GM19463 (cell line): ENCODE measurements at regions not wholly inside any gene's neighbourhood (a gene's known extent, or its start where the extent isn't known, plus 50 kb on each side); places are given as distances from the start of the nearest gene placed in this dataset.
"Not testable (repeated sequence)": the region's sequence is repeated elsewhere in the genome, so short reads cannot be mapped to it uniquely, and the experiment has no call there.

ENCODE experiments used
- ATAC-seq: cut with Tn5 transposase; IDR thresholded peaks from one replicate; pipeline ENCODE4 v1.9.1; 2021; ENCODE audit warnings: mild to moderate bottlenecking, moderate library complexity; ENCODE audit not compliant: unreplicated experiment

DNA sequence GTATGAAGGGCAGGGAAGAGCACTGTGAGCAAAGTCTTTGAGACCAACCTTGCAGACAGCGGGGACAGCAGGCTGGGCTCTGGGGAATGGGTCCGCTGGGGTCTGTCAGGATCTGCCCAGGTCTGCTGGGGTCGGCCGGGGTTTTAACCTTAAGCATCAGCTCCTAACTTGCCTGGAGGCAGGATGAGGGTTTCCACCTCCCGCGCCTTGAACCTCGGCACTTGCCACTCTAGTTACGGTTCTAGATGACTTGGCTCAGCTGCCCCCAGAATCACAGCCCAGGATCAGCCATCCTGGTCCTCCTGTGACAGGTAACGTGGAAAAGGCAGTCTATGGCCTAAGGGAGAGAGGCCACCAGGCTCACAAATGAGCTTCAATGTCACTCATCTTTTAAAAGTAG lies 50.4 kb upstream of the CACUL1 start:
- ATAC-seq = no peak

DNA sequence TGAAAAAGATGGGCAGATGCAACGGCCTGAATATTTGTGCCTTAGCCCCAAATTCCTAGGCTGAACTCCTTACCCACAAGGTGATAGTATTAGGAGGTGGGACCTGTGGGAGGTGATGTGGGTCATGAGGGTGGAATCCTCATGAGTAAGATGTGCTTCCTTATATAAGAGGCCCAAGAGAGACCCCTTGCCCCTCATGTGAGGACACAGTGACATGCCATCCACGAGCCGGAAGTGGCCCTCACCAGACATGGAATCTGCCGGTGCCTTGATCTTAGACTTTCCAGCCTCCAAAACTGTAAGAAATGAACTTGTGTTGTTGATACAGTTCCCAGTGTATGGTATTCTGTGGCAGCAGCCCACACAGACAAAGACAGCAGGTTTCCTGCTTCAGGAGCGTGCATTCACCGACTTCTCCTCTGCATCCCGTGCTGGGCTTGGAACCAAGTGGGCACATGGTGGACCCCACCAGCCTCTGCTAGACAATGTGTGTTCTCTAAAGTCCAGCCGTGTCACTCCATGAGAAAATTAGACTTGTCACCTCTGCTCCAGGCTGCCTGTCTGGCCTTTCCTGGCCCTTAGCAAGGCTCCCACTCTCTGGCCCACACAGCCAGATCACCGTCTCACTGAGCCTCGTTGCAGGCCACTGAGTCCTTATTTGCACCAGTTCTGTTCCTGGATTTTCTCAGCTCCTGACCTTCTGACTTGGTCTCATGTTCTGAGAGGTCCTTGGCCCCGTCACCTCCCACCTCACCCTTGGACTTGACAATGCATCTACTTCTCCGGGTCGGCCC lies 52.9 kb upstream of the CACUL1 start:
- ATAC-seq = no peak

DNA sequence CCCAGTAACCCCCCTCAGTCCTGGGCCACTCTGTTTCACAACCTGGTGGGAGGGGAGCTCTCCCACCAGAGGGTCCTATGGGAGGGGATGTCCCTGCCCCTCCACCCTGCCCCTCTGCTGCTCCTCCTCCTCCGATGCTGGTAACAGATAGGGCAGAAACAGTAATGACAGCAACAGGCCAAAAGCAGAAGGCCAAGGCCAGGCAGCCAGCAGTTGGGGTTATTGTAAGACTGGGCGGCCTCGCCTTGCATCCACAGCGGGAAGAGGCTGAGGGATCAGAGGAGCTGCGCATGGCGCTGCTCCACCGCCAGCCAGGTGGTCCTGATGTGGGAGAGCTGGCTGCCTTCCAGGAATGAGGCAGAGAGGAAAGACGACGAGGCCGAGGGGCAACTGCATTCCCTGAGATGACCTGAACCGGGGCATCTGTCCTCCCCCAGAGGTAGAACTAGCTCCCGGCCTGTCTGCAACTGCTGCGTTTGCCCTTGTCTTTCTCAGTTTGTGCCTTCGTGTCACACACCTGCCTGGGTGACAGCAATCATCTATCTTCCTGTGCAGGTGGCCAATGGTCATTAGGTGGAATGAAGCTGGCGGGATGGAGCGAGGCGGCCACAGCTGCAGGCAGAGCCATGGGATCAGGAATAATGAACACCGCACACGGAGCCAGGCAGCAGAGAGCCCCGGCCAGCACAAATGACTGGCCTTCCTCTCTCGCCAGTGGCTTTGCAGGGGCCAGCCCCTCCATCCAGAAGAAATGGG lies 54.0 kb upstream of the CACUL1 start:
- no peak for ATAC-seq

DNA sequence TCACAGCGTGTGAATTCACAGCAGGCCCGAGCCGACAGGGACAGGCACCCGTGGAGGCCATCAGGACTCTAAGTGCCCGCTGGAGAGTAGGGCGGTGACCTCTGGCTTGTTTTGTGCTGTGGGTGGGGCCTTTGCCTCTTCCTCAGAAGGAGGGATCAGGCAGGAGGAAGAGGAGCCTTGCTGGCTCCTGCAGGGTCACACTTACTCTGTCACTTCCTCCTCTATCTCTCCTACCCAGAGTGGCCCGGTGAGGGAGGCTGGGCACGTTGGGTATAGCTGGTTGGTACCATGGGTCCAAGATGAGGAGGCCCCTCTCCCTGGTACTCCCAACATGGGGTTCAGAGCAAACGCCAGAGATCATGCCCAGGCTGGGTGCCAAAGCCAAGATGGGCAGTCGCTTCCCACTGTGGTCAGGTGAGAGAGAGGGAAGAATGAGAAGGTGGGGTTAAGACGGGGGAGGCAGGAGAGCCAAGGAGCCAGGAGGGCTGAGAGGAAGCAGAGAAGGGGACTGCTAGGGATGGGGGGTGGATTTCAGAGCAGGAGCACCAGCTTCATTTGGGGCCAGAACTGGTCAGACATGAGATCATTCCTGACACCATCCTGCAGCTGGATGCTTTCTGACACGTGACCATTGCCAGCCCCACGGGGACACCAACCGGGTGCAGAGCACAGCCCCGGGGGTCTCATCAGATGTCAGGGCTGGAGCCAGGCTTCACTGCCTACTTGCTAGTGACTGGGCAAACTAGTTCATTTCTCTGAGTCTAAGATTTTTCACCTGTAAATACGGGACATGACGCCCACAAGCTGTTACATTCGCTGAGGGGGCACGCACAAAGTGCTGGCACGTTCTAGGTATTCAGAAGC lies 54.8 kb upstream of the CACUL1 start:
- no peak for ATAC-seq

DNA sequence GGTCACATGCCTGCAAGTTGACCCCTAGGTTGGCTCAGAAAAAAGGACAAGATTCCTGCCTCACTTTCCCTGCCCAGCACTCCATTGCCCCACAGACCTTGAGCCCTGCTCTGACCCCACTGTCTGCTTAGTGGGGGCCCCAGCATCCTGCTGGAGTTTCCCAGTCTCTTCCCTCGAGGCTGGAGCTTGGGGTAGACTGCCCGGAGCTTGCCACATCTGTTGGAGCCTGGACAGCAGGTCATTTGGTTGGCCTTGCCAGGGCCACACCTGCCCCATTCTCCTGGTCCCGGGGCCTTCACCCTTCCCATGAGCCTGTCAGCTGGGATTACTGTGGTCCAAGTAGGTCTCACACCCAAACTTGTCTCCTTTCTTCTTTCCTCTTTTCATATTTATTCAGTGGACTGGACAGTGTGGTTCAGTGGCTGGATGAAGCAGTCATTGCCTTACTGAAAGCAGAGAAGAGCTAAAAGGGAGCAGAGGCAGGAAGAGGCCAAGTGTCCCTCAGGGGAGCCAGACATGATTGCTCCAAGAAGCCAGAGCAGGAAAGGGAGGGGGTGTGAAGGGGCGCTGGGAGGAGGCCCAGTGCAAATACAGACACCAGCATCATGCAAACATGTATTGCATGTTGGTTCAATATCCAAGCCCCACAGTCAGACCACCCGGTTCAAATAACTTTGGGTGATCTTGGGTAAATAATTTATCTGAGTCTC lies 56.2 kb upstream of the CACUL1 start:
- ATAC-seq = no peak

DNA sequence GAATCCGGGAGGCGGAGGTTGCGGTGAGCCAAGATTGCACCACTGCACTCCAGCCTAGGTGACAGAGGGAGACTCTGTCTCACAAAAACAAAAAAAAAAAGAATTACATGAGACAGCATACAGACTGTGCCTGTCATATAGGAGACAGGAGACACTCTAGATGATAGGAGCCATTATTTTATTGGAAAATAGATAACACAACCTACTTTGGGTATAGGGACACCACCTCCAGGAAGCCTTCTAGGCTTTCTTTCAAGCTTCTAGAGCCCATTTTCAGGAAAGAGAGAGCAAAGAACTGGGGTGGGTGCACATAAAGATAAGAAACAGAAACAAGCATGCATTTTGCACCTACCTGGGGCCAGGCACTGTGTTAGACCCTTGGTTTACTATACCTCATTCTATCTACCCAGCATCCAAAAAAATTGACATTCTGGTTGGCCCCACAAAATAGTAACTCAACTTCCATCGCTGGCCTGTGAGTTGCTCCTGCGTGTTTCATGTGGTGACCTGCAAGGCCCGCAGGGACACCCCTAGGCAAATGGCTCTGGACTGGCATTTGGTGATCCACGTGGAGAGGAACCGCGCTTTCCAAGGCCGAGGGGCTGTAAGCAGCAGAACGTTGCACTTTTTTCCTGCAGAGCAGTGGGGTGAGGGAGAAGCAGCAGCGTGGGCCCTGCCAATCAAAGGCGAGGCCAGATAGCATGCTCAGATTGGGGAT lies 57.1 kb upstream of the CACUL1 start:
- no peak for ATAC-seq

DNA sequence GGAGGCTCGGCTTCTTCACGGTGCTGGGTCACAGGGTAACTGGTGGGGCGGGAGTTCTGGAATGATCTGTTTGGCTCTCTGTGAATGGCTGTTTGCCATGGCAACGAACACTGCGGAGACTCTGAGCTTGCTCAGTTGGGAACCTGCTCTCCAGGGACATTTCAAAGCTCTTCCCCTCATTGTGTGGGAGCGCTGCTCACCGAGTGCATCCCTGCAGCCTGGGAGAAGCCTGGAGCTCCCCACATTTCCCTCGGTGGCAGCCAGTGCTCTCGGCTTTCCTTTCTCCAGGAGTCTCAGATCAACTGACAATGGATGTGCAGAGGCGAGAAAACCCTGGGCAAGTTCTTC lies 57.6 kb upstream of the CACUL1 start:
- no peak for ATAC-seq

DNA sequence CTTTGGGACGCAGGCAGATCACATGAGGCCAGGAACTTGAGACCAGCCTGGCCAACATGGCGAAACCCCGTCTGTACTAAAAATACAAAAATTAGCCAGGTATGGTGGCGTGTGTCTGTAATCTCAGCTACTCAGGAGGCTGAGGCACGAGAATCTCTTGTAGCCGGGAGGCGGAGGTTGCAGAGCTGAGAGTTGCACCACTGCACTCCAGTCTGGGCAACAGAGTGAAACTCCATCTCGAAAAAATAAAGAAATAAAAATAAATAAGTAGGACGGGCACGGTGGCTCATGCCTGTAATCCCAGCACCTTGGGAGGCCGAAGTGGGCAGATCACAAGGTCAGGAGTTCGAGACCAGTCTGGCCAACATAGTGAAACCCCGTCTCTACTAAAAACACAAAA lies 58.2 kb upstream of the CACUL1 start:
- ATAC-seq = not testable (repeated sequence)

DNA sequence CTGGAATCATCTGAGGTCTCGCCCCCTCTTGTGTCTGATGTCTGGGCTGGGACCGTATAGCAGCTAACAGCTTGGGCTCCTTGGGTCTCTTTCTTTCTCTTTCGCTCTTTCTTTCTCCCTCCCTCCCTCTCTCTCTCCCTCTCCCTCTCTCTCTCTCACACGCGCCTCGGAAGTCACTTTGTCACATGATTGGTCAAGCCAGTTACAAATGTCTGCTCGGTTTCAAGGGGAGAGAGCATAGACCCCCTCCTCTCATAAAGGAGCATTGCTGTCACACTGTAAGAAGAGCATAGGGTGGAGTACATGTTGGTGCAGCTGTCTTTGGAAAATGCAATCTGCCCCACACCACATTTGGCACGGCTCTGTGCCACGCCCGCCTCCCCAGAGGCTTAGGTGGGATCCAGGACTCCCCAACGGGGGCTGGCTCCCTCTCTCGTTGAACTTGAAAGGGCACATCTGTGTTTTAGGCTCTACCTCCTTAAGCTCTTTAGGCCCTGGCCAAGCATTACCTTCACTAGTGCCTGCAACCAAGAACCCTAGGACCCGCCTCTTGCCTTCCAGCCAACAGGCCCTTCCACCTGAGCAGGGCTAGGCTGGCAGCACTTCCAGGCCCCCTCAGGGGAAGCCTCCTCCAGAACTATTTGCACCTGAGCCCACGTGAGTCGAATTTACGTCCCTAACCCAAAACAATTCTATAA lies 61.9 kb upstream of the CACUL1 start:
- no peak for ATAC-seq

DNA sequence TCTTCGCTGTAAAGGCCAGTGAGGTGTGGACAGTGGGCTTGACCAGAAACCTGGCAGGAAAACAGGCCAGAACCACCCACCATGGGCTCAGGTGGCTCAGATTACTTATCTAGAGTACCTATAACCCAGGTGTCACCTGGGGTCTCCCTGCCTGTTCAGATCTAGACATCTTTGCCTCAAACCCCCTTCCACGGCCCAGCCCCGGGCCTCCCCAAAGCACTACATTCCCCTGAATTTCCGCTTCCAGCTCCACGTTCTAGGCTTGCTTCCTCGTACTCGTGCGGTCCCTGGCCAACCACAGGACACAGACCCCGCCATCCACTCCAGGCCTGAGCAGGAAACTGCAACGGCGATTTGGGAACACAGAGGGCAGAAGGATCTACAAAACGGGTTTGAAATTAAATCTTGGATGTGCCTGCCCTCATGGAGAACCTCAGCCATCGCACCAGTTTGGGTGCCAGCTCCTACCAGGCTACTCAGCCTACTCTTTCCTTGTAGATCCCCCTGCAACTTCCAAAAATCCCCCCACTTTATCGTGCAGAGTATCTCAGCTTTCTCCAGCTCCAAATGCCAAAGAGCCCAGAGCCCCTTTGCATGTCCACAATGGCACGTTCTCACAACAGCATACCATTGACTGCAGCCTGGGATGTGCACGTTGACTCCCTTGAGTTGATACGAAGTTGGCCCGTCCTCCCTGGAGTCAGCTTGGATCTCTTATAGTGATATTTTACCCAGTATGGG lies 62.7 kb upstream of the CACUL1 start:
- ATAC-seq = no peak

DNA sequence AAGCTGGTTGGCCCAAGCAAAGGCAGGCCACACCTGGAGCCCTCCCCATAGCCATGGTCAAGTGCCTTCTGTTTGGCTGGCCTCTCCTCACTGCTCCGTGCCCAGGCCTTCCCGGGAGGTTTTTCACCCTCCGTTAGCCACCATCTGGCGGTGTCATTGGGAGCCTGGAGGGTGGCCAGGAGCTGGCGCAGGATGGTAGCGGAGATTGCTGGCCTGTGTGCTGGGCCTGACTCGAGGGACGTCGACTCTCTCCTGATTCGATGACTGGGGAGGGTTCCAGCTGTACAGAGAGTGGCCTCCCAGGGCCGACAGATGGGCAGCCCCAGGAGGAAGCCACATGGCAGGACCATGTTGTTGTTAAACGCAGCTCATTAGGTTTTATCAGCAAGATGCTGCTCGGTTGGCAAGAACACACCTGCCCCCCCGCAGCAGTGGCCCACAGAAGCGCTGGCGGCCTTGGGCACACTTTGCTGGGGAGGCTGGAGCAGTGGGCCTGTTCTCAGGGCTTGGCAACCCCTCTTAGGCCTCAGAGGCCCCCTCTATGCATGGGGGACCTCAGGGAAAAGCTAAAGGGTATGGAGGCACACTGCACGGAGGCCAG lies 64.0 kb upstream of the CACUL1 start:
- ATAC-seq = no peak

DNA sequence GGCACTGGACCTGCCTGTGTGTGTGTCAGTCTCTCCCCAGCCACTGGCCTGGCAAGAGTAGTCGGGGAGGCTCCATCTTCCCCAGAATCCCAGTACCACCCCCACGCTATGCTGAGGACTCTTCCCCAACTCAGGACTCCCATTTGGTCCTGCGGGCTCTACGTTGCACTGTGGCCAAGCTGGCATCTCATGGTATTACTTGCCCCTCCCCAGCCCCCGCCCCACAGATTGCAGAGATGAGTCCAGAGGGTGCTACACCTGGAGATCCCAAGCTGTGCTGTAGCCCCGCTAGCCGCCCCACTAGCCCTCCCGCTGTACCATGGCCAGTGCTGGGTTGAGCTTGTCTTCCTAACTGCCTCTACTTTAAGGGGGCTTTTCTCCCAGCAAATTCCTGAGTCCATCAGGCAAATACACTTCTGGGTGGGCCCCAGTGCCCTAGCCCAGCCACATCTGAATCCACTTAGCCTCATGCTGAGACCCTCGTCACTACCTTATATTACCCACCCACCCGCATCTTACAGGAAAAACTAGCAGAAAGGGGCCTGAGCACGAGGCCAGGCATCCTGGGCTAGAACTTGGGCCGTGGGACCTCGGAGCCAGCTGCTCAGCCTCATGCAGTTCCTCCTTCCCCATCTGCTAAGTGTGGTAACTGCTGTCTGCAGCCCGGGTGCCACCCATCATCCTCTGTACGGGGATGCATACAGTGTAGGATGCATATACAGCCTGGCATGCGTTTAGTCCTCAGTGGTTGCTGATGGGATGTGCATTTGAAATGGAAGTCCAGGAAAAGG lies 65.8 kb upstream of the CACUL1 start:
- no peak for ATAC-seq

DNA sequence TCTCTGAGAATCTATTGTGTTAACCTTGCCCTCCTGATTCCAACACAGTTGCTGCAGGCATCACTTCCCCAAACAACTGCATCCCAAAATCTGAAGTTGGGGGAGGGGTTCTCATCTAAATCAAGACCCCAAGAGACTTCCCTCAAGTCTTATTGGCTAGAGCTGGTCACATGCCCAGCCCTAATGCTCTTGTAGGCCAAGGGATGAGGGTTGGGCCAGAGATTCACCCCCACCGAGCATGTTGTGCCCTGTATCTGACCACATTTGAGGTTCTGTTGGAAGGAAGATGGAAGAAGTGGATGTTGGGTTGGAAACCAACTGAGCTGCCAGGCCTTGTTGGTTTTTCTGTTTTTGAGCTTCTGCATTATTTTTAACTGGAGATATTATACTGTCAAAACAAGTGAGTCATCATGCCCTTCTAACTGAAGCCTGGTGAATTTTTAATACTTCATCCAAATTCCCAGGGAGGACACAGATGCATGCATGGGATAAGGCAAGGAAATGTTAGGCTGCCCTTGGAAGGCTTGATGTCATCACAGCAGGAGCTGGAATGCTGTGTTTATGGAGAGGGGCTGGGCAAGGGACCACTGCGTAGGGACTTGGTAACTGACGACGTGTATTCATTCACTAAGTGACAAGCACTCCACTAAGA lies 68.6 kb upstream of the CACUL1 start:
- ATAC-seq = no peak

DNA sequence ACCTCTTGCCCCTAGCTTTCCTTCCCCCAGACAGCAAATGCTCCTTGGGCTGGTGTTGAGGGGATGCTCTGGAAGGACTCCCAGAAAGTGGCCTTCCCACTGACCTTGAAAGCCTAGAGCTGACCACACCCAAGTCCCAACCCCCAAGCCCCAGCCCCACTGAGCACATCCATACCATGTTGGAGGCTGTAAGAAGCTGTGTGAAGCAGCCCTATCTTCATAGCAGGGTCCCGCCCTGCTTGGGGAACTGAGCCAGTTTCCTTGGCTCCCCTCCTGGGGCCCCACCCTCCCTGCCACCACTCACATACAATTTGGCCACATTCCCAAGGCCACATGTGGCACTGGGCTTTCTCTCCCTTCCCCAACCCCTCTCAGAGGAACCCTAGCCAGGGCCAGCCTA lies 72.3 kb upstream of the CACUL1 start:
- no peak for ATAC-seq

DNA sequence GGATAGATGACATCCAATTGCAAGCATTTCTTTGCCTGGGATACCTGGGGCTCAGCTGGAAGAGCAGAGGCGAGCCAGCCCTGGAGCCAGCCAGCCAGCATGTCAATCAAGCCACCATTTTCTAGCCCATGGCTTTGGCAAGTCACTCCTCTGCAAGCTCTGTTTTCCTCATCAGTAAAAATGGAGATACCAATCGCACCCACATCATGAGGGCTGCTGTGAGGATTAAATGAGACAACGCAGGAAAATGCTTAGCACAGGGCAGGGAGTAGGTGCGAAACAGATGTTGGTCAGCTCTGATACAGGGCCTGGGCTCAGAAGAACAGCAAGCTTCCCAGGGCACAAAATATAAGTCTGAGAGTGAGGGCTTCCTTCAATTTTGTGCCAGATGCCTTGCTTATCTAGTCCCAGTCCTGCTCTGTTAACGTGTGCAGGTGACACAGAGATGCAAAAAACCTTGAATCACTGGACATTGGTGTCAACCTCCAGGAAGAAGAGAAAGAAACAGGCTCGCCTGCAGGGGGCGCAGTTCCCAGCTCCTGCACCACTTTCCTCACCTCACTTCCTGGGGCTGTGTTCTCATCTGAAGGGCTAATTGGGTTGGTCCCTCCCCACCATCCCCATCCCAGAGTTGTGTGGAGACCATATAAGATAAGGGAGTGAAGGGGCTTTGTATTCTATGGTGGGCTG lies 72.8 kb upstream of the CACUL1 start:
- ATAC-seq = no peak

DNA sequence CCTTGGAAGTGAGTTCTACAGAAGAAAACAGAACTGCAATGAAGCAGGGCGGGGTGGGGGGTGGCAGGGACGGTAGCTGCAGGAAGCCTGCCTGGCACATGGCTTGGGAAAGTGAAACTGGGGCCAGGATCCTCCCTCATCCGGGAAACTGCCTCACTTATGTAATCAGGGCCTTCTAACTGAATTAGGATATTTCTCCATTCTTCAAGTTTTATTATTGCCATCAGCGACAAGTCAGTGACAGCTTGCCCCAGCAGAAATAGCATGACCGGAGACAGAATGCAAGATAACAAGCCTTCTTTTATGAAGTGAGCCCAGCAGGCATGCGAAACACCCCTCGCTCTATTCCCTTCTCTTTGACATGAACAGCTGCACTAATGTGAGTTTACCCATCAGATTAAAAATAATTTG lies 77.5 kb upstream of the CACUL1 start:
- no peak for ATAC-seq

DNA sequence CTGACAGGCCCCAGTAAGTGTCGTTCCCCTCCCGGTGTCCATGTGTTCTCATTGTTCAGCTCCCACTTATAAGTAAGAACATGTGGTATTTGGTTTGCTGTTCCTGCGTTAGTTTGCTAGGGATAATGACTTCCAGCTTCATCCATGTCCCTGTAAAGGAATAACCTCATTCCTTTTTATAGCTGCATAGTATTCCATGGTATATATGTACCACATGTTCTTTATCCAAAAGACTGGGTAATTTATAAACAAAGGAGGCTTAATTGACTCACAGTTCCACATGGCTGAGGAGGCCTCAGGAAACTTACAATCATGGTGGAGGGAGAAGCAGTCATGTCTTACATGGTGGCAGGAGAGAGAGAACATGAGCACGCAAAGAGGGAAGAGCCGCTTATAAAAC lies 79.6 kb upstream of the CACUL1 start:
- ATAC-seq = not testable (repeated sequence)
